IMR-90 (cell line): ENCODE measurements at regions not wholly inside any gene's neighbourhood (a gene's known extent, or its start where the extent isn't known, plus 50 kb on each side); places are given as distances from the start of the nearest gene placed in this dataset.

Source experiments
- RAD21 ChIP-seq: IDR thresholded peaks from 2 replicates; pipeline ENCODE4 v1.6.1; 2012; ENCODE audit warnings: low read length, improper control_type of control experiment
- RFX5 ChIP-seq: IDR thresholded peaks from 2 replicates; pipeline ENCODE4 v1.8.0; 2012; ENCODE audit warnings: low read depth, mild to moderate bottlenecking, low read length, moderate library complexity
- TF ChIP-seq, protein P1 (sequence below): conservative IDR thresholded peaks from 2 replicates; pipeline ENCODE4 v1.5.1; 2012; ENCODE audit warnings: mild to moderate bottlenecking, low read depth, low read length, improper control_type of control experiment
- TF ChIP-seq, protein P2 (sequence below): fragments of 150-350 bp; IDR thresholded peaks from 2 replicates; pipeline ENCODE4 v1.6.1; 2017; ENCODE audit warnings: mild to moderate bottlenecking, antibody characterized with exemption, low read length, low read depth

DNA sequence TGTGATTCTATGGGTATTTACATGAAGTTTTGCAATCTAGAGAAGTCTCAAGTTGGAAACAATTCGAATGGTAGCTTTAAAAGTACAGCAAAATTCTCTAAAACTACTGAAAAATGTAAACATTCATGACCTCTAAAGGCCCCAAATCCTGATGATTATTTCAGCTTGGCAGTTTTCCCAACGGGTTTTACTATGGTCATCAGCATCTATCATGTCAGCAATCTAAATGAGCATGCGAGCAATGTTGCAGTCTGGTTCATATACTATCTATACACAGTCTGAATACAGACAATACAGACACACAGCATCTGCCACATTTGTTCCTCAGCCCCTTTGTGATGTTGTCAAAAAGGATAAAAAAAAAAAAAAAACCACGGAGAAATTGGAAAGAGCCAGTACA is 790.3 kb upstream of the HTR2C start:
- TF ChIP-seq RFX5 (no peak), RAD21 (no peak)
- TF ChIP-seq, protein P1, sequence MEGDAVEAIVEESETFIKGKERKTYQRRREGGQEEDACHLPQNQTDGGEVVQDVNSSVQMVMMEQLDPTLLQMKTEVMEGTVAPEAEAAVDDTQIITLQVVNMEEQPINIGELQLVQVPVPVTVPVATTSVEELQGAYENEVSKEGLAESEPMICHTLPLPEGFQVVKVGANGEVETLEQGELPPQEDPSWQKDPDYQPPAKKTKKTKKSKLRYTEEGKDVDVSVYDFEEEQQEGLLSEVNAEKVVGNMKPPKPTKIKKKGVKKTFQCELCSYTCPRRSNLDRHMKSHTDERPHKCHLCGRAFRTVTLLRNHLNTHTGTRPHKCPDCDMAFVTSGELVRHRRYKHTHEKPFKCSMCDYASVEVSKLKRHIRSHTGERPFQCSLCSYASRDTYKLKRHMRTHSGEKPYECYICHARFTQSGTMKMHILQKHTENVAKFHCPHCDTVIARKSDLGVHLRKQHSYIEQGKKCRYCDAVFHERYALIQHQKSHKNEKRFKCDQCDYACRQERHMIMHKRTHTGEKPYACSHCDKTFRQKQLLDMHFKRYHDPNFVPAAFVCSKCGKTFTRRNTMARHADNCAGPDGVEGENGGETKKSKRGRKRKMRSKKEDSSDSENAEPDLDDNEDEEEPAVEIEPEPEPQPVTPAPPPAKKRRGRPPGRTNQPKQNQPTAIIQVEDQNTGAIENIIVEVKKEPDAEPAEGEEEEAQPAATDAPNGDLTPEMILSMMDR = no peak
- TF ChIP-seq, protein P2, sequence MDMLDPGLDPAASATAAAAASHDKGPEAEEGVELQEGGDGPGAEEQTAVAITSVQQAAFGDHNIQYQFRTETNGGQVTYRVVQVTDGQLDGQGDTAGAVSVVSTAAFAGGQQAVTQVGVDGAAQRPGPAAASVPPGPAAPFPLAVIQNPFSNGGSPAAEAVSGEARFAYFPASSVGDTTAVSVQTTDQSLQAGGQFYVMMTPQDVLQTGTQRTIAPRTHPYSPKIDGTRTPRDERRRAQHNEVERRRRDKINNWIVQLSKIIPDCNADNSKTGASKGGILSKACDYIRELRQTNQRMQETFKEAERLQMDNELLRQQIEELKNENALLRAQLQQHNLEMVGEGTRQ = no peak
